GM12892 (cell line): ENCODE measurements at regions not wholly inside any gene's neighbourhood (a gene's known extent, or its start where the extent isn't known, plus 50 kb on each side); places are given as distances from the start of the nearest gene placed in this dataset.

Experiments
- DNase-seq: peaks from one replicate; pipeline ENCODE4 v3.0.0; 2011; ENCODE audit not compliant: insufficient read length
- FAIRE-seq: peaks from 2 replicates; lab custom pipeline; 2011; peaks lifted over from hg19 to GRCh38; lab: Jason Lieb, UNC
- POLR2A ChIP-seq: IDR thresholded peaks from 2 replicates; pipeline ENCODE4 v1.6.1; 2011; ENCODE audit warnings: low read depth, low read length, control low read depth
- POLR2AphosphoS5 ChIP-seq: IDR thresholded peaks from 2 replicates; pipeline ENCODE4 v1.6.1; 2011; ENCODE audit warnings: low read depth, low read length, control low read depth
- TAF1 ChIP-seq: IDR thresholded peaks from 2 replicates; pipeline ENCODE4 v1.6.1; 2011; ENCODE audit warnings: low read depth, mild to moderate bottlenecking, control low read depth, low read length, borderline replicate concordance

- no peak for FAIRE-seq
Measured at GRCh38 chr10:88198023-88198422, 334.6 kb downstream of the PTEN start.

GRCh38 chr10:88200312-88201032, 337.0 kb downstream of the PTEN start:
- no peak for DNase-seq
- no peak for FAIRE-seq
- no peak for TF ChIP-seq TAF1
- no peak for TF ChIP-seq POLR2AphosphoS5
- TF ChIP-seq POLR2A: no peak

More at GRCh38 chr10:88198023-88198422, 334.6 kb downstream of the PTEN start:
- TF ChIP-seq POLR2AphosphoS5: no peak
- TF ChIP-seq POLR2A: no peak
- no peak for TF ChIP-seq TAF1
- no peak for DNase-seq

- DNase-seq: no peak
- FAIRE-seq: peak; percentile 72
- TF ChIP-seq TAF1: no peak
- TF ChIP-seq POLR2A: no peak
- TF ChIP-seq POLR2AphosphoS5: no peak
Measured at GRCh38 chr10:88205842-88206446, 342.5 kb downstream of the PTEN start.

- TF ChIP-seq POLR2A (no peak), POLR2AphosphoS5 (no peak), TAF1 (no peak)
- DNase-seq (no peak), FAIRE-seq (peak; percentile 57)
Measured at GRCh38 chr10:88207121-88207546, 343.7 kb downstream of the PTEN start.

- DNase-seq (no peak), FAIRE-seq (no peak)
- TF ChIP-seq POLR2AphosphoS5 (no peak), POLR2A (no peak), TAF1 (no peak)
Measured at GRCh38 chr10:88209231-88209630, 345.8 kb downstream of the PTEN start.

- DNase-seq: no peak
- no peak for FAIRE-seq
- TF ChIP-seq TAF1 (no peak), POLR2A (no peak), POLR2AphosphoS5 (no peak)
Measured at GRCh38 chr10:88209837-88210561, 346.6 kb downstream of the PTEN start.

GRCh38 chr10:88211230-88211629, 347.8 kb downstream of the PTEN start:
- no peak for DNase-seq
- FAIRE-seq: no peak
- TF ChIP-seq TAF1 (no peak), POLR2A (no peak), POLR2AphosphoS5 (no peak)

GRCh38 chr10:88212069-88212468, 348.6 kb downstream of the PTEN start:
- no peak for DNase-seq
- no peak for FAIRE-seq
- TF ChIP-seq POLR2AphosphoS5: no peak
- TF ChIP-seq TAF1: no peak

- TF ChIP-seq POLR2AphosphoS5 (no peak), TAF1 (no peak), POLR2A (no peak)
- FAIRE-seq (no peak), DNase-seq (no peak)
Measured at GRCh38 chr10:88213065-88213605, 349.7 kb downstream of the PTEN start.

GRCh38 chr10:88216976-88217375, 353.6 kb downstream of the PTEN start:
- TF ChIP-seq POLR2AphosphoS5 (no peak), POLR2A (no peak), TAF1 (no peak)
- FAIRE-seq (peak; percentile 56), DNase-seq (no peak)

- no peak for FAIRE-seq
- TF ChIP-seq POLR2AphosphoS5: no peak
- TF ChIP-seq POLR2A: no peak
- TF ChIP-seq TAF1: no peak
- DNase-seq: no peak
Measured at GRCh38 chr10:88218362-88218761, 354.9 kb downstream of the PTEN start.

GRCh38 chr10:88219753-88220152, 356.3 kb downstream of the PTEN start:
- DNase-seq (no peak), FAIRE-seq (no peak)
- no peak for TF ChIP-seq POLR2AphosphoS5
- no peak for TF ChIP-seq POLR2A
- TF ChIP-seq TAF1: no peak
